HG03064 (cell line): ENCODE measurements at regions not wholly inside any gene's neighbourhood (a gene's known extent, or its start where the extent isn't known, plus 50 kb on each side); places are given as distances from the start of the nearest gene placed in this dataset.
"Not testable (repeated sequence)": the region's sequence is repeated elsewhere in the genome, so short reads cannot be mapped to it uniquely, and the experiment has no call there.

Experiments used
- ATAC-seq: cut with Tn5 transposase; IDR thresholded peaks from one replicate; pipeline ENCODE4 v1.9.1; 2021; ENCODE audit warnings: low read depth; ENCODE audit not compliant: unreplicated experiment

DNA sequence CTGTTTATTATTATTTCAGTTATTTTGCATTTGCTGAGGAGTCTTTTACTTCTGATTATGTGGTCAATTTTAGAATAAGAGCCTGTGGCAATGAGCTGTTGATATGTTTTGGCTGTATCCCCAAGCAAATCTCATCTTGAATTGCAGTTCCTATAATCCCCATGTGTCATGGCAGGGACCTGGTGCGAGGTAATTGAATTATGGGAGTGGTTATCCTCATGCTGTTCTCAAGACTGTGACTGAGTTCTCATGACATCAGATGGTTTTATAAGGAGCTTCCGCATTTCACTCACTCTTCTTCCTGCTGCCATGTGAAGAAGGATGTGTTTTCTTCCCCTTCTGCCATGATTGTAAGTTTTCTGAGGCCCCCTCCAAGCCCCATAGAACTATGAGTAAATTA is 114.9 kb upstream of the SLCO6A1 start:
- ATAC-seq: no peak

DNA sequence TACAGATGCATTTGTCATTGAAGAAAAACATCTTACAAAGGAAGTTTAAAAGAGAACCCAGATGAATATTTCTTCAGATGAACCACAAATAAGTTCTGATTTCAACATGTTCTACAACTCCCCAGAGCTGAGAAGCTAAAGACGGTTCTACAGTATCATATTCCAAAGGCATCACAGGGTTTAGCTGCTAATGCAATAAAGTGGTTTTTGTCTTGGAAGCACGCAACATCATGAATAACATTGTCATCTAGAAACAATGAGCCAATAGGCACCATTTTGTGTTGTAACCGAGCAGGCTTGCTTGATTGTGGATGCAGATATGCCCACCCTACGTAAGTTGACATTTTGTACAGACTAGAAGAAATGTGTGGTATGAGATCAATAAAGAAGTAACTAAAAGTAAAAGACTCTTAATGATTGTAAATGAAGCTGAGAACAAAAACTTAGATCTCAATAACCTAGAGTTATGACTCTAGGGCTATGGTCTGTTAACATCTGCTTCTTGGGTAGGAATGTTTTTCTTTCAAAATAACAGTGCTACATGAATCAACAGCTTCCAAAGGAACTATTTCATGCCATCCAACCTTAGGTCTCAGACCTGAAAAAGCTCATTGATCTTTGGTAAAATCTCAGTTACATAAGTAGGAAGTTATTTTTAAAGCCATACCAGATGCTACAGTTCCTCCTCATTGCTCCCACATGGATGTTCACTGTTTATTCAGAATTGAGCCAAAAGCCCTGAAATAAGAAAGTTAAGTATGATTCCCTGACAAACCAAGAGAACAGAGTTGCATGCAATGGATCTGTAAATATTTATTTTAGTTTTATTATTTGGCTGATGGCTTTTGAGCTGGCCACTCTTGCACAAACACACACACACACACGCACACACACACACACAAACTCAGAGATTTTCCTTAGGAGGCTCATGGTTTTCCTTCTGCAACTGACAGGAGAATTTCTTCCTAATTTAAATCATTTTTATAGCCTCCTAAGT is 118.7 kb upstream of the SLCO6A1 start:
- ATAC-seq: no peak

DNA sequence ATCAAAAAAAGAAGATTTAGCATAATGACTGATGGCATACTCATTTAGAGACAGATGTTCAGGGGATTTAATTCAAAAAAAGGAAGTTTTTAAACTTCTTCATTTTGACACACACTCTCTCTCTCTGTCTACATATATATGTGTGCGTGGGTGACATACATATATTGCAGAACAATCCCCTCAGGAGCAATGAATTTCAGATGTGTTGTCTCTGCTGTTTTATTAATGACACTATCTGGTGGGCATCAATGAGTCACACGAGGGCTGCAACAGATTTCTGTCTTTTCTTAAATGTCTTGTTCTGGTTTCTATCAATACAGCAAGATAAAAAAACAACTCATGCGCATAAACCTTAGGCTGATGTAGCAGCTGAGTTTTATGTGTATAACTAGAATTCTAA is 123.5 kb upstream of the SLCO6A1 start:
- ATAC-seq: no peak

DNA sequence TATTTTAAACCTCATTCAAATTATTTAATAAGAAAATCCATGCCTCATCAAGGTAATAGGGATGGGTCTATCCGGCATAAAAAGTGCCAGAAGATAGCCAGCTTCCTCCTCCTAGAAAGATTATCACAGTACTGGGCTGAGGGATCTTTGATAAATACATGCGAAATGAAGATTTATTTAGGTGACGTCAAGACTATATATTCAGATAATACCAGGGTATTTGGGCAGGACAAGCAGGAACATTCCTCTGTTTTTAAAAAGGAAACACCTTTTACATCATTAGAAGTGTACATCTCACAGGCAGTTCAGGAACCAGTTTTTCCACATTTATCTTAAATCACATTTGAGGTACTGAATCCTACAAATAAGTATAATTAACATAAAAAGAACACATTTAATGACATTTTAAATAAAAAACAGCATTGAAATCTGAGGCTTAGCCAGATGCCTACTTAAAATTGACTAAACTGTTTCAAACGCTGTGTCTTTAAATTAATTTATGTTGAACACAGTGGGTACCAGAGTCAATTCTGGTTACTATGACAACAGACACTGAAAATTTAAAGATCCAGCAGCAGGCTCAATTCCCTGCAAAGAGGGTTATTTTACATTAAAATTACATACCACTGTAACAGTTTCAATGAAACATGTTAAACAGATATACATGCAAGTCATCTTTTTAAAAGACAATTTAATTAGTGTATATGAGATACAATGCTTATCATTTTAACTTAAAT is 124.7 kb upstream of the SLCO6A1 start:
- no peak for ATAC-seq

DNA sequence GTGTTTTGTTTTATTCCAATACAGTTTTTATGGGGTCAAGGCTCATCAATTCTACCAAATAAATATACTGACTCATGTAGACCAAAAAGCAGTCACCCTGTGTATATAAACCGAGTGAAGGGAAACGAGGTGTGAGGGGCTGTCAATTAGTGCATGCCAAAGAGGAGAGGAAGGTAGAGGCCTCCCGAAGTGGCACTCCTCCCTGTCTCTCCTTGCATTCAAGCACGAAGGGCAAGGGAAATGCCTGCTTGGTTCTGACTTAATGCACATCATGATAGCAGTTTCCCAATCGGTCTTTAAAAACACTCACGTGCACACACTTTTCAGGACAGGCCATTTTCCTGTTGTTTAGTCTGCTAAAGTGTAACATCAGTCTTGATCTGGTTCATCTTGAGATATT is 125.6 kb upstream of the SLCO6A1 start:
- ATAC-seq: no peak

DNA sequence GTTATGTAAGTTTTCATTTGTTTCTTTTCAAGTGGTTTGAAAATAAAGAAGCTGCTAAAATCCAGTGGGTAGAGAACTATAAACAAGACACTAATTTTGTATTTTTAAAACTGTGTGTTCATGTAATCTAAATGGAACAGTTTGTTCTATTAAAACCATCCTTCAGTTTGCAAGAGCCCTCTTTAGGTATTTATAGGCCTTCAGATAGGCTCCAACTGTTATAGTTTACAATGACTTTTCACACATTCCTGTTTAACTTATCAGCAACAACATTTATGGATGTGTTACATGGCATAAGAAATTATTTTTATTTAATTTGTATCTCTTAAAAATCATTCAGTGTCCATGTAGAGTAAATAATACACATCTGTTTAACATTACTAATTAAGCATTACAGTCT is 126.7 kb upstream of the SLCO6A1 start:
- ATAC-seq: no peak

DNA sequence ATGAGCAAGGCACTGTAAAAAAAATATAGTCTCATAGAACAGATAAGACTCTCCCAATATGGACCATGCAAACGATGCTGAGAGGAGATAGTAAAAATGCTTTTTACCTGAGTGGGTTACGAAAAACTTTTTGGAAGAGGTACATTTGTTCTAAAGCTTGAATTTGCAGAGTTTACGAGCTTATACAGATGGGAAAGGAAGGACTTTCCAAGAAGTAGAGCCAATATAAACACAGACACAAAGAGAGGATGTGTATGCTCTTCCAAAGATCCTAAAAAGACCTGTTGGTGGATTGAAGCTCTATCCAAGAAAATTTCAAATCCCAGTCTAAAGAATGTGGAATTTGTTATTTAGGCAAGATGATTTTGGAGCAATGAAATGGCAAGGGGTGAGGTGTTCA is 127.1 kb upstream of the SLCO6A1 start:
- ATAC-seq: no peak

DNA sequence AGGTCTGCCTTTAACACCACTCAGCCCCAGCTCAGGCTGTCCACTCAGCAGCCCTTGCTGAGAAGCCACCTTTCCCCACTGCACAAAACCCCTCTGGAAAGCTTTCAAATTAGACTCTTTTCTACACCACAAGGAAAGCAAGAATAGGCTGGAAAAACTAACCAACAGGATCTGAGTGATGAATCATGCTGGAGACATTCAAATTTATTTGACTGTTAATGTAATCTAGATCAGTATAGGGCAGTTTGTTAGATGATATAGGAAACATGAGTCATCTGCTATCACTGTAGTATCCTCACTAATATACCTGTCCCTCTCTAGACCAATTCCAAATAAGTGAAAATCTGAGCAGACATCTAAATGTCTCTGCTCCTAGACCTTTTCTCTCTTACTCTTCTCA is 127.8 kb upstream of the PAM start:
- ATAC-seq: no peak

DNA sequence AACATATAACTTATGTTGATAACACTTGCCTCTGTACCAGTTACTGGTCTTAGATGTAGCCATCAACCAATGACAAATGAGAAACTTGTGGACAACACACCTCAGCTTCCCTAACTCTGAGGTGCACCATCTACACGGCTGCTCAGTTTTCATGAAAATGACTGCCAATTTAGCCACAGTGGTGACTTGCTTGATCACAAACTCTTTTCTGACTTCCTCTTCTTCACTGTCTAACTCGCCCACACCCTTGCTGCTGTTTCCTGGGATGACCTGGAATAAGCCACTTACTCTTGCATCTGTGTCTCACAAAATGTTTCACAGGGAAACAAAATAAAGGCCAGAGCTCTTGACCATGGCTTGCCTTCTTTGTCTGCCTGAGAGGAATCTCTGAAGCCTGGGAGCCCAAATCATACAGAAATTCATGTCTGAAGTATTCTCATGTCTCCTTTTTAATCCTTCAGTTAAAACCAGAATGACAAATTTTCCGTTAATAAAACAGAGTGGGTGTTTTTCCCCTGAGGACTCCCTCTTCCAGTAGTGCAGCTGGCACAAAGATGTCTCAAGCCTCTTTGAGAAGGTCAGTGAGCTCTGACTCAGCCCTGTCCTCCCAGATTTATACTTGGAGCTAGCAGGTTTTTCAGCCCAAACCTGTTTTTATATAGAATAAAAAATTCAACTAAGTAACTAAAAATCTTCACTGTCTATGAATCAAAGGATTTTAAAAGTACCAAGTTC is 126.5 kb upstream of the PAM start:
- no peak for ATAC-seq

DNA sequence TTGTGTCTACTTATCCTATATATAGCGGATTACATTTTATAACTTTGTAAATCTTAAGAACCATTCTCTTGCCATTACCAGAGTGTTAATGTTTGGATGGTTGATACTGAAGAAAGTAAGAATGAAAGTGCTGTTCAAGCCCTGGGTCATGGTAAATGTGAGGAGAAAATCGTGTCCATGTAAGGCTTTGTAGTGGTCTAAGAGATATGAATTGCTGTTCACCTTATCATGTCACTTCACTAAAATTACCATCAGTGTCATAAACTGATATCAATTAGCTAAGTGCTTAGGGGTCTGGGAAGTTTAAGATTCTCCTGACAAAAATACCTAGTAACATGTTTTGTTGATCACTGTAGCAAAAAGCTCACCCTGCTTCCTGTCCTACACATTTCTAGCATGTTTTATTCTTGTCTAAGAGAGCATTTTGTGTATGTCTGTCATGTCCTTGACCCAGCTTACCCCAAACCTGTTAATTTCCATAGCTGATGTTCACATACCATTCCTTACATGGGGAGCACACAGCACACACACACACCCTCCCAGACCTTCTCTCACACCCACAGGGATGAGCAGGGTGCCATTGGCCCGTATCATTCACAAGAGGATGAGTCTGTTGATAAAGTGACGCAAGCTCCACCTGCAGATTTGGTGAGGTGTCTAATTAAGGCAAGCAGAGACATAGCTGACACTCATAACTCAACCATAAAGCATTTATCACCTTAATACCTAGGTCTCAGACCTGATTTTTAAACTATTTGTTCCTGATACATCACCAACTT is 125.1 kb upstream of the PAM start:
- ATAC-seq: no peak

DNA sequence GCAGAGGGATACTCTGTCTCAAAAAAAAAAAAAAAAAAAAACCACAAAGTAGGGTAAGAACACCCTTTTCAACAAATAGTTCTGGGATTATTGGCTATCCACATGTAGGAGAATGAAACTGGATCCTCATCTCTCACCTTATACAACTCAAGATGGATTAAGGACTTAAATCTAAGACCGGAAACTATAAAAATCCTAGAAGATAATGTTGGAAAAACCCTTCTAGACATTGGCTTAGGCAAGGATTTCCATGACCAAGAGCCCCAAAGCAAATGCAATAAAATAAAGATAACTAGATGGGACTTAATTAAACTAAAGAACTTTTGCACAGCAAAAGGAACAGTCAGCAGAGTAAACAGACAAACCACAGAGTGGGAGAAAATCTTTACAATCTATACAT is 119.7 kb upstream of the PAM start:
- ATAC-seq: not testable (repeated sequence)

DNA sequence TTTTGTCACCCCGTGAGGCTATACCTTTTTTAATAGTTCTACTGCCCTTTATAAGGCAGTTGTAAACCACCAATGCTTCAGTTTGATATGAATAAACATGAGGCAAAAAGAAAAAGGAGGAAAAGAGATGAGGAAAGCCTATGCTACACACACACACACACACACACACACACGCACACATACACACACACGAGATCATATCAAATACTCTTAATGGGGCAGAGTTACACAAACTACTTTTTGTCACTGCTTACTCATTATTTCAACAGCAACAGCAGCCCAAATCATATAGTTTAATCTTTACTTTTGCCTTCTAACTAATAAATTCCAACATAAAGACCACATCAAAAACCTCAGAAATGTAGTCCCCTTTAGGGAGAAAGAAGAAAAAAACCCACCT is 116.8 kb upstream of the PAM start:
- ATAC-seq: no peak

DNA sequence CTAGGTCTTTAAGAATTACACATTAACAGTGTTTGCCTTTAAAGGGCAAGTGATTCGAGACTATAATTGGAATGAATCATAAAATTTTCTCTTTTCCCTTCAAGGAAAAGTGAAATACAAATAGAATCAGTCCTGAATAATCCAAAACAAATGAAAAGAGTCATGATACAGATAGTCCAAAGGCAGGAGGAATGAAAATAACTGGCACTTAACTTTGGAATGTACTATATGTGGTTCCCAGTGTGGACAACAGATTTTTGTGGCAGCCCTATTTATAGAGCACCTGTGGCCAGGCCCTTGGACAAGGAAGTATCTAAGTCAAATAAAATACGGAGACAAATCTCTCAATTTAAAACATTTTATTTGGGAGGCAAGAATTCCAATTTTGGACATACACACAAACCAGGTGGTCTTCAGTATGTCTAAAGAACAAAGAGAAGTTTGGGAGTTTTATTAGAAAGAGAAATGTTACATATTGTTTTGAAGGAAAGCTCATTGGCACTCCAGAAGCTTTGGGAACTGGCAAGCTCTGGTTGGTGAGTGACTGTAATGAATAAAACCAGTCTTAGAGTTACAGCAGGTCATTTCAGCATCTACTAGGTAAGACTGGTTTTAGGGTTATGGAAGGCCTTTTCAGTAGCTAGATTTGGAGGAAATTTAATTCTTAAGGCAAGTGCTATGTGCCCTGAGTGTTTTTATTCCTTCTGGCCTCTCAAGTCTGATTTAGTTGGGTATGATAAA is 116.0 kb upstream of the PAM start:
- no peak for ATAC-seq

DNA sequence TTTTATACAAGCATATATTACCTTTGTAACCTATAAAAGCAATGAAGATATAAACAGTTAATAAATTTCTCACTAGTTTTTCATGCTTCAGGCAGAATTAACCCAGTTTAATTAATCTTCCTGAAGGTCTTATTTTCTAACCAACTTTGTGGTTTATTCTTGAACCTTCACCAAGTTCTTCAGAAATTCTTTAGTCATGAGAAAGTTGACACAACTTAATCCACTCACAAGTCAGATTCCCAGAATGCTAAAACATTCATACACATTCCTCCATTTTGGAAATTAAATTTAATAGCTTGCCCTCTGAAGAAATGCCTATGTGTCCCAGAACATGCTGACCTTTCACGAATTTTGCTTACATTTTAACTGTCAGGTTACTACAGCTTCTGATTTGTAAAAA is 105.4 kb upstream of the PAM start:
- no peak for ATAC-seq

DNA sequence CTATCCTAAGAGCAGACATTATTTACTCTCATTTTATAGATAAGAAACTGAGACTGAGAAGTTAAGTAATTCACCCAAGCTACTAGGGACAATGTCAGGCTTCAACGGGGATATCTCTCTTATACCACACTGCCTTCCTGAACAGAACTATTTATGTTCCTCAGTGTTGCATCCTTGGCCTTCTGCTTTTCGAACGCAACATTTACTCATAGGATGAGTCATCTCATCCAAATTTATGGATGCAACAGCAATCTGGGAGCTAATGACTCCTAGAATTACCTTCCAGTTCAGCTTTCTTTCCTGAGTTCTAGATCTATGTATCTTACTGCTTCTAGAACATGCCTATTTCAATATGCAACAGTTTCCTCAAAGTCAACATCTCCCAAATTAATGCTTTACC is 103.6 kb upstream of the PAM start:
- no peak for ATAC-seq

DNA sequence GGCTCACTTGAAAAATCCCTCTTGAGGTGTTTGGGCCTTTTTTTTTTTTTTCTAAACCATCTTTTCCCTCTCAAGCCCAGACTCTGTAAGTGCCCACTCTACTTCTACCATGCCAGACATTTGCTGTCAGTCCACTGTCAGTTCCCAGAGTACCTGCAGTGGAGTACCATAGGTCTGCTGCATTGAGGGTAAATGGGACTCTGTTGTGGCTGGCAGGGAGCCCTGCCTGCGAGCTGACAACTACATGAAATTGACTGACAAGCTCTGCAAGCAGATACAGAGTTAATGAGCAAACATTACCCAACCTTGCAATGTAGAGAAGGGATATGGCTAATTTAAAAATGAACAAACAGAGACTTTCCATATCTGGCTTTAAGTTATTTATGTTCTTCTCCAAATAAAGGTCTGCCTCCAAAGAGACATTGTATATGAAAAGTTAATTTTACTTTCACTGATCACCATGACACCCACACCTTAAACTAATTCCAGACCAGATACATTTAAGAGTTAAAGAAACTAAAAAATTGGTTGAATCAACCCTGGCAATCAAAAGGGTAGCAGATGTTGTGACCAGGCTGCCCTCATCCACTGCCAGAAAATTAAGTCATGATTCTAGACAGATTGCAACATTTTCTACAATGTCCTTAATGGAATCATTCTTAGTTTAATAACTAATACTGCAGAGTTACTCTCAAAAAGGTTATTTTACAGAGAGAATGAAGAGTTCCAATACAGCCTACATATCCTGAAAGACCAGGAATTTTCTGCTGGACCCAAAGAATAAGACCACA is 100.4 kb upstream of the PAM start:
- no peak for ATAC-seq

DNA sequence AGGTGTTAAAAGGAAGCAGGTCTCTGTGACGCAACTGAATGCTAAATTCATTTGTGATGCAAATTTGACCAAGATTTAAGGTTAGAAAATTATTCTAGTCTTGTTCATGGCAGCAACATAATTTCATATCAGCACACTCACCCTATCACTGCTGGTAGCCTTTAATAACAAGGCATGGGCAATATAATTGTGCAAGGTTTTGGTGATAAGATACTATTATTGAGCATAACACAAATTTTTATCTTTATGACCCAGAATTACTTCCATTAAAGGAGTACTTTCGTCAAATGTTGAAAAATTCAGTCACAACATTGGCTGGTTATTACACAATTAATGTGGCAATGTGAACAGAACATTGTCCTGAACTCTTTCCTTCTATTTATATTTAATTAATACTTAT is 96.0 kb upstream of the PAM start:
- ATAC-seq: no peak

DNA sequence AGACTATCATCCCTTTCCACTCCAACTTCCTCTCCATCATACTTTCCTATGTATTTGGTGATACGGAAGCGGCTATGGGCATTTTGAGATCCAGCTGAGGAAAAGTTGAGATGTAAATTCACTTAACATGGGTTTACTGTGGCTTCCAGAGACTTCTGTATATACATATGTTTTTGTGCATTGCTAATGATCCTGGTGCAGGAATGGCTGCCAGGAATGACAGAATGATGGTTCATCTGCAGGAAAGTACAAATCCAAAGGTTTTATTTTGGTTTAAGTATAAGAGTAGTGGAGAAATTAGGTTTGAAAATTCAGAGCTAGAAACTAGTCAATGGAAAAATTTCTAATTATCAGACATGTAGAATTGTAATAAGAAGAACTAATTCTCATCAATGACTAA is 95.0 kb upstream of the PAM start:
- ATAC-seq: no peak
